Fibroblast of lung (primary cell): ENCODE measurements at regions not wholly inside any gene's neighbourhood (a gene's known extent, or its start where the extent isn't known, plus 50 kb on each side); places are given as distances from the start of the nearest gene placed in this dataset.
A peak's percentile ranks its signal among the peaks of the same experiment; 100 is the strongest.

Source experiments
- DNase-seq, 2 donors: peaks; one replicate each; pipeline versions ENCODE4 v3.0.0 to v3.0.0-alpha.2; 2010; ENCODE audit warnings: low read depth in 2 of 2
- H2AFZ ChIP-seq: 2 replicates; pipeline ENCODE4 v1.5.1; 2012; ENCODE audit warnings: low read length, control low read depth, inconsistent platforms
- H3K27ac ChIP-seq: 2 replicates; pipeline ENCODE4 v1.5.1; 2011; ENCODE audit warnings: low read length, control low read depth; ENCODE audit not compliant: insufficient read depth
- H3K27me3 ChIP-seq: 2 replicates; pipeline ENCODE4 v1.5.1; 2011; ENCODE audit warnings: mild to moderate bottlenecking, low read length; ENCODE audit not compliant: control insufficient read depth, insufficient read depth
- H3K36me3 ChIP-seq: 2 replicates; pipeline ENCODE4 v1.5.1; 2011; ENCODE audit warnings: low read length; ENCODE audit not compliant: control insufficient read depth, insufficient read depth
- H3K4me1 ChIP-seq: 2 replicates; pipeline ENCODE4 v1.5.1; 2011; ENCODE audit warnings: low read length; ENCODE audit not compliant: control insufficient read depth, insufficient read depth; ENCODE audit errors: extremely low read depth
- H3K4me2 ChIP-seq: 2 replicates; pipeline ENCODE4 v1.5.1; 2011; ENCODE audit warnings: low read length, control low read depth; ENCODE audit not compliant: insufficient read depth; ENCODE audit errors: extremely low read depth
- H3K4me3 ChIP-seq, 4 experiments: fragments of 200-600 bp in 1 of 4; sonication (generic) in 1 of 4; replicated peaks in 1 of 4; 2 replicates each; pipeline ENCODE4 v1.5.1; 2011 to 2016; ENCODE audit warnings: low read length in 4 of 4, low read depth in 3 of 4, mild to moderate bottlenecking in 3 of 4, control low read depth in 2 of 4, inconsistent platforms in 1 of 4, mixed read lengths in 1 of 4; ENCODE audit not compliant: insufficient read depth in 1 of 4; ENCODE audit errors: control extremely low read depth in 1 of 4
- H3K79me2 ChIP-seq: 2 replicates; pipeline ENCODE4 v1.5.1; 2012; ENCODE audit warnings: mild to moderate bottlenecking, low read length, inconsistent platforms; ENCODE audit not compliant: control insufficient read depth, insufficient read depth
- H3K9ac ChIP-seq: 2 replicates; pipeline ENCODE4 v1.5.1; 2011; ENCODE audit warnings: mild to moderate bottlenecking, low read length, control low read depth; ENCODE audit not compliant: insufficient read depth
- H3K9me3 ChIP-seq: 2 replicates; pipeline ENCODE4 v1.5.1; 2012; ENCODE audit warnings: low read depth, low read length; ENCODE audit not compliant: control insufficient read depth, insufficient read depth
- H4K20me1 ChIP-seq: 2 replicates; pipeline ENCODE4 v1.5.1; 2011; ENCODE audit warnings: low read length; ENCODE audit not compliant: control insufficient read depth, insufficient read depth; ENCODE audit errors: extremely low read depth
- EZH2 ChIP-seq: IDR thresholded peaks from 2 replicates; pipeline ENCODE4 v1.5.1; 2012; ENCODE audit warnings: low read length, control low read depth, mild to moderate bottlenecking; ENCODE audit errors: missing control alignments
- TF ChIP-seq, protein P1 (sequence below), 2 donors: IDR thresholded peaks in 1 of 2; conservative IDR thresholded peaks in 1 of 2; 1 replicate in 1 of 2; 2 replicates in 1 of 2; pipeline ENCODE4 v1.5.1; 2011 to 2012; ENCODE audit warnings: low read length in 2 of 2, control low read depth in 1 of 2, inconsistent platforms in 1 of 2, low read depth in 1 of 2, mild to moderate bottlenecking in 1 of 2

DNA sequence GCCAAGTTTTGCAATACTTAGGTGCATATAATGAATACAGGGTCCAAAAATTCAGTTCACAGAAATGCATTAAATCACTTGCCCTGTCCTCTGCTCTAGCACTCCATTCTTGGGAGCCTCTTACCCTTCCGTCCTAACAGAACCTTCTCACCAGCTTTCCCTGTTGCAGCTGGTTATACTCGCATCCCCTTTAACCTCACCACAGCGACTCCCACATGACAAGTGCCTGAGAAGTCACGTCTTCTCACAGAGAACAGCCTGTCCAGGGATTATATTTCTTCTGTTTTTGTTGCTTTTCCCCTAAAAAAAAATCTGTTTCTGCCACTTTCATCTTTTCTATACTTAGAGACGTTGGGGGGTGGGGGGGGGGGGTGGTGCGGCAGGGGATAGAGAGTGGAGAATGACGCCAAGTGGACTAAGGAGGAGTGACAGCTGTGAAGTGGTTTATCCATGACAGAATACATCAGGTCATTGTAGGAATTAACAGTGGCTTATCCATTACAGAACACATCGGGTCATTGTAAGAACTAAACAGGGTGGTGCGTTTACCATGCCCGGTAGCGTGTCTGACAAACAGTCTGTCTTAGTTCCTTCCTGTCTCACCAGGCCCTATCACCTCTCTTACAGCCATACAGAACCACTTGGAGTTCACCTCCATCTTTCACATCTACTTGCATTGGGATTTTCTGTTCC is 117.6 kb downstream of the UBE2U start:
- Histone ChIP-seq H3K27me3 (no peaks in the 10 kb centered on the region), H3K36me3 (no peaks in the 10 kb centered on the region), H4K20me1 (no peaks in the 10 kb centered on the region), H3K79me2 (no peaks in the 10 kb centered on the region), H3K9me3 (no peaks in the 10 kb centered on the region), H3K4me3 (no peak overlapping the region), H2AFZ (no peak overlapping the region), H3K4me1 (peaks cover 10% of the 10 kb centered on the region), H3K4me2 (no peak overlapping the region), H3K9ac (no peak overlapping the region), H3K27ac (no peak overlapping the region)
- DNase-seq: peak in 1 of 2 donors; percentile 91
- TF ChIP-seq, protein P1, sequence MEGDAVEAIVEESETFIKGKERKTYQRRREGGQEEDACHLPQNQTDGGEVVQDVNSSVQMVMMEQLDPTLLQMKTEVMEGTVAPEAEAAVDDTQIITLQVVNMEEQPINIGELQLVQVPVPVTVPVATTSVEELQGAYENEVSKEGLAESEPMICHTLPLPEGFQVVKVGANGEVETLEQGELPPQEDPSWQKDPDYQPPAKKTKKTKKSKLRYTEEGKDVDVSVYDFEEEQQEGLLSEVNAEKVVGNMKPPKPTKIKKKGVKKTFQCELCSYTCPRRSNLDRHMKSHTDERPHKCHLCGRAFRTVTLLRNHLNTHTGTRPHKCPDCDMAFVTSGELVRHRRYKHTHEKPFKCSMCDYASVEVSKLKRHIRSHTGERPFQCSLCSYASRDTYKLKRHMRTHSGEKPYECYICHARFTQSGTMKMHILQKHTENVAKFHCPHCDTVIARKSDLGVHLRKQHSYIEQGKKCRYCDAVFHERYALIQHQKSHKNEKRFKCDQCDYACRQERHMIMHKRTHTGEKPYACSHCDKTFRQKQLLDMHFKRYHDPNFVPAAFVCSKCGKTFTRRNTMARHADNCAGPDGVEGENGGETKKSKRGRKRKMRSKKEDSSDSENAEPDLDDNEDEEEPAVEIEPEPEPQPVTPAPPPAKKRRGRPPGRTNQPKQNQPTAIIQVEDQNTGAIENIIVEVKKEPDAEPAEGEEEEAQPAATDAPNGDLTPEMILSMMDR (conservative IDR thresholded peaks at IDR 0.05 in 1 of 2, IDR thresholded peaks at IDR 0.05 in 1 of 2; ENCODE audit: low read depth in 1 of 2, low read length in 2 of 2): no peak
- no peak for TF ChIP-seq EZH2

DNA sequence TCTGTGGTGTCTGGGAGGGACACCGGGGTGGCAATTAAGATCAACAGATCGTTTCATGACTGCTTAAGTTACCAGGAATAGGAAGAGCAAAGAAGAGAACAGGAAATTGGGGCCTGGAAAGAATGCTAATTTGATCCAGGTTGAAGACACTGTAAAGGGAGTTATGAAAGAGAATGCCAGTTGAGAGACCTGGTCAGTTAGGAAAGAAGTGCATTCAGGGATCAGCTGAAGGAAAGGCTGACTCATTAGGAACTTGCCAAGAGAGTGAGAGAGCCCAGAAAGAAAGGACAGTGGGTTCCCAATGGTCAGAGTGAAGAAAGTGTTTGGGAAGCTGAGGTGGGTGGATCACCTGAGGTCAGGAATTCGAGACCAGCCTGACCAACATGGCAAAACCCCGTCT is 119.6 kb downstream of the UBE2U start:
- no peak overlapping the region for H3K4me3 ChIP-seq
- H3K9ac ChIP-seq: no peak overlapping the region
- no peaks in the 10 kb centered on the region for H3K9me3 ChIP-seq
- H3K36me3 ChIP-seq: no peaks in the 10 kb centered on the region
- H3K4me2 ChIP-seq: no peak overlapping the region
- no peaks in the 10 kb centered on the region for H3K27me3 ChIP-seq
- TF ChIP-seq, protein P1 (conservative IDR thresholded peaks at IDR 0.05 in 1 of 2, IDR thresholded peaks at IDR 0.05 in 1 of 2; ENCODE audit: low read depth in 1 of 2, low read length in 2 of 2): no peak
- TF ChIP-seq EZH2: no peak
- peak; percentile 22 to 24 for DNase-seq
- H2AFZ ChIP-seq: no peak overlapping the region
- H4K20me1 ChIP-seq: no peaks in the 10 kb centered on the region
- H3K27ac ChIP-seq: no peak overlapping the region
- no peaks in the 10 kb centered on the region for H3K79me2 ChIP-seq
- peaks cover 10% of the 10 kb centered on the region for H3K4me1 ChIP-seq

DNA sequence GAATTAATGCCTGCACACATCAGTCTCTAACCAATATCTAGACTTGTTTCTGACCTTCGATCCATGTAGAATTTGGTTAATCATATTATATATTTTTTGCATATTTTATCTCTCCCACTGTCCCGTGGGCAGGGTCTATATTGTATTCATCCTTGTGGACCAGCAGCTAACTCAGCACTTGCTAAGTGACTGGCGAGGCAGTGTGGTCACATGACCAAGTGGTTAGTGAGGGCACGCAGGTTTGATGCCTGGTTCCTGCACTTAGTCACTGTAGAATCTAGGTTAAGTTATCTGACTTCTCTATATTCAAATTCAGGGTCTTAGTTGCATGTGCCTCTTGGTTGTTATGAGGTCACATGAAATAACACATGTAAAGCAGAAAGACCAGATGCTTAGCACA is 120.5 kb downstream of the UBE2U start:
- no peaks in the 10 kb centered on the region for H4K20me1 ChIP-seq
- H3K79me2 ChIP-seq: no peaks in the 10 kb centered on the region
- TF ChIP-seq EZH2: no peak
- TF ChIP-seq, protein P1 (conservative IDR thresholded peaks at IDR 0.05 in 1 of 2, IDR thresholded peaks at IDR 0.05 in 1 of 2; ENCODE audit: low read depth in 1 of 2, low read length in 2 of 2): no peak
- no peak overlapping the region for H3K4me2 ChIP-seq
- no peaks in the 10 kb centered on the region for H3K27me3 ChIP-seq
- no peaks in the 10 kb centered on the region for H3K9me3 ChIP-seq
- no peak overlapping the region for H3K4me3 ChIP-seq
- H2AFZ ChIP-seq: no peak overlapping the region
- H3K4me1 ChIP-seq: peaks cover 10% of the 10 kb centered on the region
- DNase-seq: no peak
- no peaks in the 10 kb centered on the region for H3K36me3 ChIP-seq
- H3K9ac ChIP-seq: no peak overlapping the region
- H3K27ac ChIP-seq: no peak overlapping the region
